K562 (cell line): ENCODE measurements at regions not wholly inside any gene's neighbourhood (a gene's known extent, or its start where the extent isn't known, plus 50 kb on each side); places are given as distances from the start of the nearest gene placed in this dataset.
A peak's percentile ranks its signal among the peaks of the same experiment; 100 is the strongest.
"Not testable (repeated sequence)": the region's sequence is repeated elsewhere in the genome, so short reads cannot be mapped to it uniquely, and the experiment has no call there.

Source experiments
- ATAC-seq: fragments of 200-7000 bp; cut with Tn5 transposase; 3 replicates; pipeline ENCODE4 v1.9.1; 2020; ENCODE audit warnings: moderate library complexity
- BruUV-seq: library from RNA; stranded (reverse); fragments of 400-500 nt; replicated peaks from 2 replicates; lab custom pipeline; 2021; lab: Mats Ljungman, UMichigan
- CTCF ChIA-PET: fragments of 300-600 bp; formaldehyde crosslinking; extraction: SDS; loops from one replicate; lab custom pipeline; 2021; ENCODE audit warnings: low intra/inter-chr PET ratio; lab: Yijun Ruan, JAX
- POLR2A ChIA-PET: fragments of 300-600, 350-650 bp; sonication (Branson Sonifier 250); formaldehyde crosslinking; extraction: SDS; loops from one replicate; lab custom pipeline; 2021; ENCODE audit warnings: antibody characterized with exemption, inconsistent platforms; lab: Yijun Ruan, JAX
- DNase-seq, 4 experiments: peaks; one replicate each; pipeline versions ENCODE4 v3.0.0 to v3.0.0-alpha.2; 2011 to 2018; ENCODE audit warnings: low spot score in 3 of 4, mixed read lengths in 3 of 4; ENCODE audit errors: extremely low read depth in 1 of 4
- FAIRE-seq: peaks from 2 replicates; lab custom pipeline; 2011; peaks lifted over from hg19 to GRCh38; lab: Jason Lieb, UNC
- H2AFZ ChIP-seq: 2 replicates; pipeline ENCODE4 v1.6.0; 2011; ENCODE audit warnings: low read depth, low read length, control low read depth, inconsistent platforms
- H3K27ac ChIP-seq: fragments of 200-600 bp; 3 replicates; pipeline ENCODE4 v1.8.0; 2011; ENCODE audit warnings: low read depth, mild to moderate bottlenecking, control low read depth, inconsistent platforms, low read length, moderate library complexity, mixed read lengths; ENCODE audit errors: extremely low read depth
- H3K27me3 ChIP-seq, 2 experiments: fragments of 300-600 bp in 1 of 2; 2 replicates in 1 of 2; 3 replicates in 1 of 2; pipeline versions ENCODE4 v1.6.0 to v1.8.0; 2011; ENCODE audit warnings: inconsistent platforms in 2 of 2, low read length in 2 of 2, mild to moderate bottlenecking in 1 of 2, mixed read lengths in 1 of 2, moderate library complexity in 1 of 2; ENCODE audit not compliant: control insufficient read depth in 2 of 2, insufficient read depth in 2 of 2
- H3K36me3 ChIP-seq: fragments of 300-600 bp; 3 replicates; pipeline ENCODE4 v1.8.0; 2011; ENCODE audit warnings: mild to moderate bottlenecking, low read length, inconsistent platforms; ENCODE audit not compliant: control insufficient read depth, insufficient read depth
- H3K4me1 ChIP-seq, 2 experiments: fragments of 200-600 bp in 1 of 2; replicated peaks in 1 of 2; 2 replicates in 1 of 2; 3 replicates in 1 of 2; pipeline versions ENCODE4 v1.5.1 to v1.8.0; 2011; ENCODE audit warnings: inconsistent platforms in 2 of 2, low read length in 2 of 2, mild to moderate bottlenecking in 1 of 2, mixed read lengths in 1 of 2, moderate library complexity in 1 of 2; ENCODE audit not compliant: control insufficient read depth in 2 of 2, insufficient read depth in 2 of 2
- H3K4me2 ChIP-seq: 2 replicates; pipeline ENCODE4 v1.6.1; 2011; ENCODE audit warnings: low read length, control low read depth, inconsistent platforms, mixed read lengths; ENCODE audit not compliant: insufficient read depth
- H3K4me3 ChIP-seq: fragments of 200-600 bp; sonication (generic), shearing (Covaris generic); 2 replicates; pipeline ENCODE4 v1.5.1; 2016; ENCODE audit warnings: control low read depth, inconsistent platforms
- H3K79me2 ChIP-seq: fragments of 200-600 bp; 3 replicates; pipeline ENCODE4 v1.8.0; 2011; ENCODE audit warnings: low read length, inconsistent platforms; ENCODE audit not compliant: control insufficient read depth, insufficient read depth
- H3K9ac ChIP-seq, 2 experiments: 2 replicates each; pipeline versions ENCODE4 v1.6.0 to v1.6.1; 2011; ENCODE audit warnings: low read depth in 2 of 2, low read length in 2 of 2, control low read depth in 1 of 2, inconsistent platforms in 1 of 2, mild to moderate bottlenecking in 1 of 2, mixed read lengths in 1 of 2; ENCODE audit not compliant: insufficient read depth in 1 of 2
- H3K9me1 ChIP-seq: one replicate; pipeline ENCODE4 v1.6.0; 2011; ENCODE audit warnings: inconsistent platforms, mild to moderate bottlenecking, low read length, moderate library complexity; ENCODE audit not compliant: control insufficient read depth, insufficient read depth
- H3K9me3 ChIP-seq: replicated peaks from 2 replicates; pipeline ENCODE4 v1.5.1; 2011; ENCODE audit warnings: low read depth, low read length, inconsistent platforms; ENCODE audit not compliant: control insufficient read depth, insufficient read depth
- H4K20me1 ChIP-seq: replicated peaks from 2 replicates; pipeline ENCODE4 v1.6.1; 2011; ENCODE audit warnings: low read length, inconsistent platforms, mixed read lengths; ENCODE audit not compliant: control insufficient read depth, insufficient read depth
- WGBS: fragments of 100-300 bp; shearing (Covaris generic); methylation state at CpG from one replicate; pipeline ENCODE4 v1.1.6; 2016; ENCODE audit warnings: low coverage, mixed read lengths; ENCODE audit not compliant: insufficient coverage; ENCODE audit errors: missing lambda C conversion rate; 5-methylcytosine and 5-hydroxymethylcytosine counted together
- in situ Hi-C: fragments of 300-500 bp; cut with MboI; formaldehyde crosslinking; loops from 4 replicates; pipeline ENCODE4 v1.15.0; 2018; ENCODE audit warnings: inconsistent platforms, mixed read lengths
- intact Hi-C: fragments of 100-400 bp; cut with micrococcal nuclease; formaldehyde crosslinking; loops from 2 replicates; pipeline ENCODE4 v1.14.2; 2022
- TF ChIP-seq, protein P1 (sequence below), 3 experiments: IDR thresholded peaks in 2 of 3; conservative IDR thresholded peaks in 1 of 3; 2 replicates each; pipeline ENCODE4 v1.5.1; 2011 to 2012; ENCODE audit warnings: low read length in 3 of 3, mild to moderate bottlenecking in 3 of 3, control low read depth in 2 of 3, improper control_type of control experiment in 1 of 3, inconsistent platforms in 1 of 3, low read depth in 1 of 3, mixed read lengths in 1 of 3, moderate library complexity in 1 of 3; ENCODE audit not compliant: insufficient read depth in 2 of 3

GRCh38 chr7:76924756-76925155 is 107.4 kb downstream of the SPDYE17 start:
- 0% methylated on average over 4 of the region's 4 CpGs for WGBS
- FAIRE-seq, intact Hi-C loops: not testable (repeated sequence)

DNA sequence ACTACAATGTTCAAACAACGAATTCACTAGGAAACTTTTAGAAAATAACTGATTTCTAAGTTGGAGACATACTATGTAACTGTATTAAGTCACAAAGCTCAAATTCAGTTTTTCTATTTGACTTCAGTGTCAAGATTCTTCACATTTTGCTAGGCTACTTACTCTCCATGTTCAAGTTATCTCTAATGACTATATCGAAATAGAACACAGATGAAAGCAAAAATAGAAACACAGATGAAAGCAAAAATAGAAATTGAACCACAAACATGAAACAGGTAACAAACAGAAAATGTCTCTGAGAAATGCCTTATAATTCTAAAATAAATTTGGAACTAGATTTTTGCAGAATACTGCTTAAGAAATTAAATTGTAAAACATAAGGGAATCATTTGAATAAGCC is 113.5 kb downstream of the SPDYE17 start:
- H4K20me1 ChIP-seq, ATAC-seq, CTCF ChIA-PET, DNase-seq, BruUV-seq, H3K9me3 ChIP-seq, H3K4me2 ChIP-seq, H3K27me3 ChIP-seq, H3K4me3 ChIP-seq, H3K9me1 ChIP-seq, POLR2A ChIA-PET, in situ Hi-C loops, H3K79me2 ChIP-seq, H3K27ac ChIP-seq, FAIRE-seq, H3K4me1 ChIP-seq, H3K9ac ChIP-seq, H2AFZ ChIP-seq, intact Hi-C loops, H3K36me3 ChIP-seq: not testable (repeated sequence)
- 2% methylated on average over 2 of the region's 2 CpGs for WGBS

More at GRCh38 chr7:76924756-76925155, 107.4 kb downstream of the SPDYE17 start:
- H3K4me3 ChIP-seq, DNase-seq, H3K27ac ChIP-seq, H4K20me1 ChIP-seq, H3K9me1 ChIP-seq, H3K4me2 ChIP-seq, POLR2A ChIA-PET, H3K79me2 ChIP-seq, H3K36me3 ChIP-seq, H2AFZ ChIP-seq, H3K4me1 ChIP-seq, in situ Hi-C loops, ATAC-seq, BruUV-seq, H3K27me3 ChIP-seq, H3K9me3 ChIP-seq, CTCF ChIA-PET, H3K9ac ChIP-seq: not testable (repeated sequence)
- TF ChIP-seq, protein P1, sequence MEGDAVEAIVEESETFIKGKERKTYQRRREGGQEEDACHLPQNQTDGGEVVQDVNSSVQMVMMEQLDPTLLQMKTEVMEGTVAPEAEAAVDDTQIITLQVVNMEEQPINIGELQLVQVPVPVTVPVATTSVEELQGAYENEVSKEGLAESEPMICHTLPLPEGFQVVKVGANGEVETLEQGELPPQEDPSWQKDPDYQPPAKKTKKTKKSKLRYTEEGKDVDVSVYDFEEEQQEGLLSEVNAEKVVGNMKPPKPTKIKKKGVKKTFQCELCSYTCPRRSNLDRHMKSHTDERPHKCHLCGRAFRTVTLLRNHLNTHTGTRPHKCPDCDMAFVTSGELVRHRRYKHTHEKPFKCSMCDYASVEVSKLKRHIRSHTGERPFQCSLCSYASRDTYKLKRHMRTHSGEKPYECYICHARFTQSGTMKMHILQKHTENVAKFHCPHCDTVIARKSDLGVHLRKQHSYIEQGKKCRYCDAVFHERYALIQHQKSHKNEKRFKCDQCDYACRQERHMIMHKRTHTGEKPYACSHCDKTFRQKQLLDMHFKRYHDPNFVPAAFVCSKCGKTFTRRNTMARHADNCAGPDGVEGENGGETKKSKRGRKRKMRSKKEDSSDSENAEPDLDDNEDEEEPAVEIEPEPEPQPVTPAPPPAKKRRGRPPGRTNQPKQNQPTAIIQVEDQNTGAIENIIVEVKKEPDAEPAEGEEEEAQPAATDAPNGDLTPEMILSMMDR (IDR thresholded peaks at IDR 0.05 in 2 of 3, conservative IDR thresholded peaks at IDR 0.05 in 1 of 3; ENCODE audit: insufficient read depth in 2 of 3, low read depth in 1 of 3, low read length in 3 of 3): peak in 1 of 3 experiments; percentile 4; a peak in 1 of 6 replicates

DNA sequence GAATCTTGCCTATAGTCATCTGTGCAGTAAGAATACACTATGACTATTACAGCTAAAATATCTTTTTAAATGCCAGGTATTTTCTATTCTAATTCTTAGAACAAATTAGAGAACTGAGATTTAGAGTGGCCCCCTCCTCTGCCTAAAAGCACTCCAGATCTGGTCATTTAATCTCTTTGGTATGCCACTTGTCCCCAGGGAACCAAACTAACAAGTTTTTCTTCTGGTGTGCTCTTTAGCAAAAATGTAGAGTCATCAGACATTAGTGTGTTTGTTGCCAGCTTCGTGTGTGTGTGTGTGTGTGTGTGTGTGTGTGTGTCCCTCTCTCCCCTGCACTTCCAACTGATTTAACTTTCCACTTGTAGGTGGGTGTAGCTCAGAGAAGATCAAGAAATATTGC is 117.8 kb downstream of the SPDYE17 start:
- H2AFZ ChIP-seq, H3K4me1 ChIP-seq, H4K20me1 ChIP-seq, H3K4me2 ChIP-seq, in situ Hi-C loops, CTCF ChIA-PET, H3K27me3 ChIP-seq, H3K4me3 ChIP-seq, H3K27ac ChIP-seq, FAIRE-seq, BruUV-seq, DNase-seq, ATAC-seq, POLR2A ChIA-PET, H3K9ac ChIP-seq, H3K79me2 ChIP-seq, H3K36me3 ChIP-seq, intact Hi-C loops, H3K9me3 ChIP-seq, H3K9me1 ChIP-seq: not testable (repeated sequence)
- 0% methylated on average over 1 of the region's 1 CpG for WGBS
